H1 (cell line): ENCODE measurements at regions not wholly inside any gene's neighbourhood (a gene's known extent, or its start where the extent isn't known, plus 50 kb on each side); places are given as distances from the start of the nearest gene placed in this dataset.

Experiments used
- CHD7 ChIP-seq: fragments of 300-600 bp; sonication (generic); IDR thresholded peaks from 2 replicates; pipeline ENCODE4 v1.7.1; 2012; ENCODE audit warnings: low read length, moderate library complexity, mild to moderate bottlenecking, inconsistent platforms; ENCODE audit not compliant: insufficient replicate concordance
- FOSL1 ChIP-seq: IDR thresholded peaks from 2 replicates; pipeline ENCODE4 v1.6.1; 2011; ENCODE audit warnings: mild to moderate bottlenecking, low read depth, low read length, moderate library complexity; ENCODE audit not compliant: insufficient read depth
- HDAC6 ChIP-seq: IDR thresholded peaks from one replicate; pipeline ENCODE4 v1.7.1; 2012; ENCODE audit warnings: low read depth, mild to moderate bottlenecking, inconsistent platforms, low read length, moderate library complexity
- RBBP5 ChIP-seq: IDR thresholded peaks from 2 replicates; pipeline ENCODE4 v1.7.1; 2012; ENCODE audit warnings: low read depth, mild to moderate bottlenecking, inconsistent platforms, low read length, moderate library complexity, borderline replicate concordance
- TEAD4 ChIP-seq: IDR thresholded peaks from 2 replicates; pipeline ENCODE4 v1.6.1; 2012; ENCODE audit warnings: low read depth, low read length, inconsistent platforms, mixed read lengths
- USF2 ChIP-seq: IDR thresholded peaks from 2 replicates; pipeline ENCODE4 v1.6.1; 2011; ENCODE audit warnings: low read length, improper control_type of control experiment

DNA sequence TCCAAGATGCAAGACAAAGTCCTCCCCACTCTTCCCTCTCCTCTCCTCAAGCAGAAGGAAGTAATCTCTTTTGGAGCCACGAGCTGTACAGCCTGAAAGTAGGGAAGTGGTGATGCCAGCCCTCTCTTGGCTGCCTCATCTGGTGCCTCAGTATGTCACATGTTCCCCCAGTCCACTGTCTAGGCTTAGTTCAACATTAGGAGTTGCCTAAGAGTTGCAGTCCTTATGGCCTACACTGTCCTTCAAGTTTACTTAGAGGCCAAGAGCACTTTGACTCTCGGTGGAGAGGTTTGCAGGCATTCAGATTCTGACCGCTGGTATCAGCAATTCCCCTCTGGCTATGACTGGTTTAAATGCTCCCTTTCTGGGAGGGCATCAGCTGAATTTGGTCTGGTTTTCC is 735.6 kb downstream of the GLUD2 start (continued):
- TF ChIP-seq CHD7 (no peak), HDAC6 (no peak), FOSL1 (no peak), RBBP5 (no peak), USF2 (no peak), TEAD4 (no peak)
